ENCODE measurements at regions not wholly inside any gene's neighbourhood (a gene's known extent, or its start where the extent isn't known, plus 50 kb on each side); places are given as distances from the start of the nearest gene placed in this dataset.
A peak's percentile ranks its signal among the peaks of the same experiment; 100 is the strongest.

DNA sequence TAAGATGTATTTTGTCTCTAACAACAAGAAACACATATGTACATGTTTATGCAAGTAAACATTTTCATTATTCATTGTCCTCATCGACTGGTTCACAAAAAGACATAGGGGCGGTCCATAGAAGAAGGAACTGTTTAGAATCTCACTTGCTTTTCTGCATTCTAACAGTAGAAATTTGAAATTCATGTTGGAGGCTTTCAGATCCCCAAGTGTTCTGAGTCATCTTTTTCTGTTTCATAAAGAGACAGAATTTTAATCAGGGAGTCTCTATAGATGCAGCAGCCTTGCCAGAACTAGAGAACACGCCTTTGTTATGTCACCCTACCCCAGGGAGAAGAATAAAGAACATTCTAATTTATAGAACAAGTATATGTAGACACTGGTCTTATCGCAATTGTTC, 324.3 kb downstream of the GABRG2 start:
- H3K27ac ChIP-seq = no peak overlapping the region
- H3K4me2 ChIP-seq = no peak overlapping the region
- no peak for TF ChIP-seq Cebpa-rat (IDR thresholded peaks at IDR 0.05)
- no peak overlapping the region for H3K9ac ChIP-seq
- H3K36me3 ChIP-seq = no peaks in the 10 kb centered on the region
- H4K20me1 ChIP-seq = no peaks in the 10 kb centered on the region
- H3K4me1 ChIP-seq = no peaks in the 10 kb centered on the region
- H3K9me3 ChIP-seq = peaks cover 3% of the 10 kb centered on the region; the same call in 1 of the 2 replicates
- H3K27me3 ChIP-seq = no peaks in the 10 kb centered on the region
- H3K4me3 ChIP-seq = no peak overlapping the region

- Histone ChIP-seq H3K27me3 (no peaks in the 10 kb centered on the region), H3K9me3 (peaks cover 3% of the 10 kb centered on the region; the same call in 1 of the 2 replicates), H3K27ac (no peak overlapping the region), H3K9ac (no peak overlapping the region), H4K20me1 (no peaks in the 10 kb centered on the region), H3K4me1 (no peaks in the 10 kb centered on the region), H3K4me3 (no peak overlapping the region), H3K36me3 (no peaks in the 10 kb centered on the region), H3K4me2 (no peak overlapping the region)
- TF ChIP-seq Cebpa-rat (IDR thresholded peaks at IDR 0.05) = no peak
These were observed 324.8 kb downstream of the GABRG2 start for GRCh38 chr5:162392336-162392735.

- Histone ChIP-seq H3K9me3 (peaks cover 3% of the 10 kb centered on the region; the same call in 1 of the 2 replicates), H4K20me1 (no peaks in the 10 kb centered on the region), H3K27ac (no peak overlapping the region), H3K27me3 (no peaks in the 10 kb centered on the region), H3K4me2 (no peak overlapping the region), H3K4me1 (no peaks in the 10 kb centered on the region), H3K36me3 (no peaks in the 10 kb centered on the region), H3K9ac (no peak overlapping the region), H3K4me3 (no peak overlapping the region)
- TF ChIP-seq Cebpa-rat (IDR thresholded peaks at IDR 0.05) = no peak
These were observed 326.0 kb downstream of the GABRG2 start for GRCh38 chr5:162393534-162393933.

DNA sequence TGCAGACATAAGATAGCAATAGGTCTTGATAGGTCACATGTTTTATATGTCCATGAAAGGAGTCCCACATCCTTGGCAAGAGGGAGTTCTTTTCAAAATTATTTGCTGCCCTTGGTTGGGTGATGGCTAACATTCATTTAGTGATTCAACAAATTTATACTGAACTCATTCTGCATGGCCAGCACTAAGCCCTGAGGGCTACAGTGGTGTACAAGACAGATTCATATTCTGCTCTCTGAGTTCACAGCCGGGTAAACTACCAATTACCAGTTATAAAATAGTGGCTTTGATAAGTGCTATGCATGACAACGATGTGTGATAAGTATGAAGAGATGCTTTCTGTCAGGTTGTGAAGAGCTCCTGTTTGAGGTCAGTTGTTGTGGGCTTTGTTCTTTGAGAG, 340.0 kb downstream of the GABRG2 start:
- H3K27ac ChIP-seq = no peak overlapping the region
- no peaks in the 10 kb centered on the region for H3K36me3 ChIP-seq
- no peak for TF ChIP-seq Cebpa-rat (IDR thresholded peaks at IDR 0.05)
- no peak overlapping the region for H3K9ac ChIP-seq
- H4K20me1 ChIP-seq = no peaks in the 10 kb centered on the region
- no peaks in the 10 kb centered on the region for H3K9me3 ChIP-seq
- H3K27me3 ChIP-seq = no peaks in the 10 kb centered on the region
- no peak overlapping the region for H3K4me2 ChIP-seq
- no peaks in the 10 kb centered on the region for H3K4me1 ChIP-seq
- H3K4me3 ChIP-seq = no peak overlapping the region

DNA sequence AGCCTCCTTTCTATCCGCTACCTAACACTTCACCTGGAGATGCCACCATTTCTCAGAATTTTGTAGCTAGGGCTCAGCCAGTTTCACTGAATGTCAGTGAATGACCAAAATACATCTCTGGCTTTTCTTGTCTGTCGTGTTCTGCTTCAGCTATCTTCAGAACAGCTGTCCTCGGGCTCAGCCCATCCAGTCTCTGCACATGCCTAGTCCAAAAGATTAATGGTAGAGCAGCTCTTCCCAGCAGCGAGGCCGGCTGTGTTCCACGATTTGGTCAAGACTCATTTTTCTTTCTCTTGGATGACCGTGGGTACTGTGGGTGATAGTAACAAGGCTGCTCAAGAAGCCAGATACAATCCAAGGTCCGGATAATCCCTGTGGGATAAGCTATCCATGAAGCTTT, 342.8 kb downstream of the GABRG2 start:
- Histone ChIP-seq H3K36me3 (no peaks in the 10 kb centered on the region), H3K9me3 (no peaks in the 10 kb centered on the region), H3K27ac (no peak overlapping the region), H3K9ac (no peak overlapping the region), H3K4me2 (no peak overlapping the region), H3K27me3 (no peaks in the 10 kb centered on the region), H4K20me1 (no peaks in the 10 kb centered on the region), H3K4me3 (no peak overlapping the region), H3K4me1 (no peaks in the 10 kb centered on the region)
- TF ChIP-seq Cebpa-rat (IDR thresholded peaks at IDR 0.05) = no peak

- no peak overlapping the region for H3K27ac ChIP-seq
- H3K4me2 ChIP-seq = no peak overlapping the region
- H4K20me1 ChIP-seq = no peaks in the 10 kb centered on the region
- no peak overlapping the region for H3K4me3 ChIP-seq
- no peaks in the 10 kb centered on the region for H3K27me3 ChIP-seq
- H3K9ac ChIP-seq = no peak overlapping the region
- no peak for TF ChIP-seq Cebpa-rat (IDR thresholded peaks at IDR 0.05)
- no peaks in the 10 kb centered on the region for H3K4me1 ChIP-seq
- H3K9me3 ChIP-seq = no peaks in the 10 kb centered on the region
- no peaks in the 10 kb centered on the region for H3K36me3 ChIP-seq
These were observed 361.6 kb downstream of the GABRG2 start for GRCh38 chr5:162429142-162429541.

DNA sequence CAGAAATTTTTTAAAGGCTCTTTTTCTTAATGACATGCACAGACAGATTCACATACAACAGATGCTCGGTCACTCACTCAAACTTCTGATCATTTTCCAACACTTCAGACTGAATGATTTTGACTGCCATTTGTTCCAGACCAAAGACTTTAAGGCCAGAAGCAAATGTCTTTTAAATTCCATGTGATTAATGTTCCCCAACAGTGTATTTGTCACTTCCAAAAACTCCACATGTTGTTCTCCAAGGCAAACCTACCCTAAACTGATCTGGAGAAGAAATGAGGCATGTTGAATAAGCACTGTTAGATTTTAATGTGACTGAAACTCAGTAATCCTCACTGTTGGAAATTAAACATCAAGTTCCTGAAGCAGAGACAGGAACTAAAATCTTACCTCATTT, 366.7 kb downstream of the GABRG2 start:
- no peak for TF ChIP-seq Cebpa-rat (IDR thresholded peaks at IDR 0.05)
- H3K27ac ChIP-seq = no peak overlapping the region
- no peaks in the 10 kb centered on the region for H4K20me1 ChIP-seq
- no peaks in the 10 kb centered on the region for H3K4me1 ChIP-seq
- no peaks in the 10 kb centered on the region for H3K27me3 ChIP-seq
- H3K4me3 ChIP-seq = no peak overlapping the region
- no peaks in the 10 kb centered on the region for H3K36me3 ChIP-seq
- 0 out of 2 replicates have a peak, but pooled peaks cover 4% of the 10 kb centered on the region for H3K9me3 ChIP-seq
- H3K4me2 ChIP-seq = no peak overlapping the region
- H3K9ac ChIP-seq = no peak overlapping the region

GRCh38 chr5:162436055-162436454, 368.5 kb downstream of the GABRG2 start:
- Histone ChIP-seq H3K4me2 (no peak overlapping the region), H3K9ac (no peak overlapping the region), H3K36me3 (no peaks in the 10 kb centered on the region), H3K4me1 (no peaks in the 10 kb centered on the region), H4K20me1 (no peaks in the 10 kb centered on the region), H3K4me3 (no peak overlapping the region), H3K27me3 (no peaks in the 10 kb centered on the region), H3K9me3 (0 out of 2 replicates have a peak, but pooled peaks cover 4% of the 10 kb centered on the region), H3K27ac (no peak overlapping the region)
- no peak for TF ChIP-seq Cebpa-rat (IDR thresholded peaks at IDR 0.05)

- H3K36me3 ChIP-seq = no peaks in the 10 kb centered on the region
- no peak overlapping the region for H3K4me3 ChIP-seq
- no peak for TF ChIP-seq Cebpa-rat (IDR thresholded peaks at IDR 0.05)
- no peak overlapping the region for H3K9ac ChIP-seq
- H3K4me2 ChIP-seq = no peak overlapping the region
- H3K4me1 ChIP-seq = no peaks in the 10 kb centered on the region
- H3K27me3 ChIP-seq = no peaks in the 10 kb centered on the region
- no peaks in the 10 kb centered on the region for H4K20me1 ChIP-seq
- H3K9me3 ChIP-seq = no peaks in the 10 kb centered on the region
- H3K27ac ChIP-seq = no peak overlapping the region
These were observed 376.7 kb downstream of the GABRG2 start for GRCh38 chr5:162444129-162444762.

DNA sequence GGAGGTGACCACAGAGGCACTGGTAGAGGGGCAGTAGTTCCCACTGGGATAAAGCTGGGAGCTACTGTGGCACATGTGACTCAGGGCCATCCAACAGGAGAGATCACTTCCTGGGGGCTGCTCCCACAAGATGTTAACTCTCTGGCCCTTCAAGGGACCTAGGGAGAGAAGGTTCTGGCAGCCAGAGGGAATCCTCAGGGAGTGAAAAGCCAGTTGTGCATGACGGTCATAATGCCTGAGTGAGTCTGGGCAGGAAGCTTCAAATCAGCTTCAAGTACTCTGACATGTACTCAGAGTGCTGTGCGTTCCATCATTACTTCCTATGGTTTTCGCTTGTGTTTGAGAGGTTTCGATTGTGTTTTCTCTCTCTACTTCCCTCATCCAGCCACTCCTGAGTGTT, 388.5 kb downstream of the GABRG2 start:
- Histone ChIP-seq H3K27ac (no peak overlapping the region), H3K4me2 (peak overlapping the region; percentile 72), H3K36me3 (no peaks in the 10 kb centered on the region), H3K4me1 (peaks cover 29% of the 10 kb centered on the region), H3K9ac (no peak overlapping the region), H3K4me3 (no peak overlapping the region; the same call in 1 of the 2 replicates), H3K9me3 (peaks cover 24% of the 10 kb centered on the region), H4K20me1 (0 out of 2 replicates have a peak, but pooled peaks cover 5% of the 10 kb centered on the region), H3K27me3 (no peaks in the 10 kb centered on the region)
- TF ChIP-seq Cebpa-rat (IDR thresholded peaks at IDR 0.05) = no peak

- H3K36me3 ChIP-seq = no peaks in the 10 kb centered on the region
- H3K4me2 ChIP-seq = no peak overlapping the region
- H3K27ac ChIP-seq = no peak overlapping the region
- H3K27me3 ChIP-seq = no peaks in the 10 kb centered on the region
- H4K20me1 ChIP-seq = no peaks in the 10 kb centered on the region
- peaks cover 8% of the 10 kb centered on the region; the same call in 1 of the 2 replicates for H3K4me1 ChIP-seq
- no peak for TF ChIP-seq Cebpa-rat (IDR thresholded peaks at IDR 0.05)
- no peak overlapping the region for H3K4me3 ChIP-seq
- no peak overlapping the region for H3K9ac ChIP-seq
- H3K9me3 ChIP-seq = 0 out of 2 replicates have a peak, but pooled peaks cover 5% of the 10 kb centered on the region
These were observed 398.4 kb downstream of the GABRG2 start for GRCh38 chr5:162466011-162466410.
